Epithelial cell of proximal tubule (primary cell): ENCODE measurements at regions not wholly inside any gene's neighbourhood (a gene's known extent, or its start where the extent isn't known, plus 50 kb on each side); places are given as distances from the start of the nearest gene placed in this dataset.
"Not testable (repeated sequence)": the region's sequence is repeated elsewhere in the genome, so short reads cannot be mapped to it uniquely, and the experiment has no call there.

Experiments
- DNase-seq: peaks from one replicate; pipeline ENCODE4 v3.0.0-alpha.2; 2011; ENCODE audit warnings: low read depth
- H3K4me3 ChIP-seq: 2 replicates; pipeline ENCODE4 v1.5.1; 2011; ENCODE audit warnings: low read depth, mild to moderate bottlenecking, low read length
- CTCF ChIP-seq: conservative IDR thresholded peaks from 2 replicates; pipeline ENCODE4 v1.5.1; 2012; ENCODE audit warnings: low read depth, mild to moderate bottlenecking, low read length

DNA sequence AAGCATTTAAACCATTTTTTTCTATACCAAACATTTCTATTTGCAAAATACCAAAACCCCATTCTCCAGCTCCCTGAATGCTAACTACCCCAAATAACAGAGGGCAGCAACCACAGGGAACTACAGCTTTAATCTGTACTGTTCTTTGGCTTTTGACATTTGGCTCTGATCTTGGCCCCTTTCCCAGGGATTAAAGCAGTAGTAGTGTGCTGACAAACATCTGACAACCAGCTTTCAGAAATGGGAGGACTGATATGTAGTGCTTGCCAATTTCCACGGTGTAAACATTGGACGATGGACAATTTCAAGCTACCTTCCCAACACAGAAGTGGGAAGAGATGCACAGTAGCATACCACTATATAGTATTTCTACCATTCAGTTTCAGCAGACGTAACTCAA is 88.4 kb upstream of the TEAD1 start:
- DNase-seq, result no peak
- TF ChIP-seq CTCF, result no peak
- H3K4me3 ChIP-seq, result no peak overlapping the region

GRCh38 chr11:12587333-12587991 is 86.8 kb upstream of the TEAD1 start:
- DNase-seq, result no peak
- no peak for TF ChIP-seq CTCF
- no peak overlapping the region for H3K4me3 ChIP-seq

- H3K4me3 ChIP-seq, result no peak overlapping the region
- DNase-seq, result no peak
- TF ChIP-seq CTCF, result no peak
These were observed 82.5 kb upstream of the TEAD1 start for GRCh38 chr11:12591706-12592105.

DNA sequence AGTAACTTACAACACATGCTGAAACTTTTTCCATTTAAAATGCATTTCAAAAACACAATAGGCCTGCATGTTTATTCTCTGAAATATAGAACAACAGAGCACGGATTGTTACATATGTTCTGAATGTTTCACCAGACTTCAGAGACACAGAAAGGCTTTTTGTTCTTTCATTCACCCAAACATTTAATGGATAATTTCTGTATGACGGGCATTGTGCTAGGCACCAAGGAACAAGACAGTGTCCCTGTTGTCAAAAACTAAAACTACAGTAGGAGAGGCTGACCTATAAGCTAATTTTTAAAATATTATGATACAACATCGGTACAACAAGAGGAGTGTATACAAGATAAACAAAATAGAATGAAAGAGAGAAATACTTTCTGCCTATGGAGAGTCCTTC is 81.9 kb upstream of the TEAD1 start:
- H3K4me3 ChIP-seq, result no peak overlapping the region
- no peak for TF ChIP-seq CTCF
- no peak for DNase-seq

- DNase-seq, H3K4me3 ChIP-seq: not testable (repeated sequence)
These were observed 79.0 kb upstream of the TEAD1 start for GRCh38 chr11:12595089-12595847.

DNA sequence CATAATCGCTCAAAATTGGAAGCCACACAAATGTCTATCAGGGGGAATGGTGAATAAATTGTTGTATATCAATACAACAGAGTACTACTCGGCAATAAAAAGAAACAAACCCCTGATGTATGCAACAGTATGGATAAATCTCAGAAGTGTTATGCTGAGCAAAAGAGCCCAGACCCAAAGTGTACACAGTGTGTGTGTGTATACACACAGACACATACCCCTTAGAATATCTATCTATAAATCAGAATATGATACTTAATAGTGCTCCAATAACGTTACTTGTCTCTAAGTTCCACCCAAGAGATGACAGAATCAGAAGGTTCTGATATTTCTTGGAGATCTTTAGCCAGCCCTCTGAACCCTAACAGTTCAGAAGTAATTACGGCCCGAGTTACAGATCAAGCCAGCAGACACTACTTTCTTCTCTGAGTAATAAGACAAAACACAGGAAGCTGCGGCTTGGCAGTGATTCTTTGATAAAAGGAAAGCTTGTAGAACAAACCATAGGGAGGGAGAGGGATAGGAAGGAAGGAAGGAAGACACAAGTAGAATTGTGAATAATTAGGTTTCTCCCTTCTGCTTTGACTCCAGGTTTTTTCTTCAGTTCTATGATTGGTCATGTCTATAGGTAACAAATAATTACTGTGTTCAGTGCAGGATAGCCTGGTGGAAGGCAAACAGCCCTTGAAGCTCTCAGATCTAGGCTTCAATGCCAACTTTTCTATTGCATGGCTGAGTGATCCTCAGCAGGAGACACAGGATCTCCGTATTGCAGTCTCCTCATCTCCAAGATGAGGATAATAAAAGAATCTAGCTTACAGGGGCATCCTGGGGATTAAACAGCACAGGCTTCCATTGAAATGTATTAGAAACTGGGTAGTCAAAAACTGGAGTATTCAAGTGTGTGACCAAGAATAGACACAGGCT is 75.6 kb upstream of the TEAD1 start:
- no peak for DNase-seq
- no peak for TF ChIP-seq CTCF
- H3K4me3 ChIP-seq, result no peak overlapping the region

DNA sequence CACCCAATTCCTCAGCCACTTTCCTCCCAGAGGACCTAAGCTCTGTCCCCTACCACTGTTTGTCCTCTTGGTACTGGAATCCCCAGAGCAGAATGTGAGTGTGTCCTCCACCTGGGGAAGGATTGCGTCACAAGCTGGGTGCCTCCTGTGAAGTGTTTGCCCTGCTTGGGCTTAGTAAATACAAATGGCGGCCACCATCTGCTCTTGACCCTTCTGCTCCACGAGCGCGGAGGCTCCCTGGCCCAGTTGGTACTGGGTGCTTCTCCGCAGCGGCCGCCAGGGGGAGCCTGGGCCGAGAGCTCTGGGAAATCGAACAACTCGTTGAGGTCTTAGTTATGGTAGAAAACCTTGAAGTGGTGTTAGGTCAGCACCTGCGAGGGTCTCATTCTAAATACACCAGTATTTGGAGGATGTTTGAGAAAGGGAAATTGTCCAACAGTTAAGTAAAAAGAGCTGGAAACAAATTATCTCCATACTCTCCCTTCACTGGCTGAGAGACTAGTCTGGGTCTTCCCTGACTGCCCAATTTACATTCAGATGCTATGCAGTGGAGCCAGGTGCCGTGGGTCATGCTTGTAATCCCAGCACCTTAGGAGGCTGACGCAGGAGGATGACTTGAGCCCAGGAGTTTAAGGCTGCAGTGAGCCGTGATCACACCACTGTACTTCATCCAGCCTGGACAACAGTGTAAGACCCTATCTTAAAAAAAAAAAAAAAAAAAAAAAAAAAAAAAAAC is 74.6 kb upstream of the TEAD1 start:
- H3K4me3 ChIP-seq, result no peak overlapping the region
- peak; percentile 71 for TF ChIP-seq CTCF
- no peak for DNase-seq
